ENCODE measurements at regions not wholly inside any gene's neighbourhood (a gene's known extent, or its start where the extent isn't known, plus 50 kb on each side); places are given as distances from the start of the nearest gene placed in this dataset.

DNA sequence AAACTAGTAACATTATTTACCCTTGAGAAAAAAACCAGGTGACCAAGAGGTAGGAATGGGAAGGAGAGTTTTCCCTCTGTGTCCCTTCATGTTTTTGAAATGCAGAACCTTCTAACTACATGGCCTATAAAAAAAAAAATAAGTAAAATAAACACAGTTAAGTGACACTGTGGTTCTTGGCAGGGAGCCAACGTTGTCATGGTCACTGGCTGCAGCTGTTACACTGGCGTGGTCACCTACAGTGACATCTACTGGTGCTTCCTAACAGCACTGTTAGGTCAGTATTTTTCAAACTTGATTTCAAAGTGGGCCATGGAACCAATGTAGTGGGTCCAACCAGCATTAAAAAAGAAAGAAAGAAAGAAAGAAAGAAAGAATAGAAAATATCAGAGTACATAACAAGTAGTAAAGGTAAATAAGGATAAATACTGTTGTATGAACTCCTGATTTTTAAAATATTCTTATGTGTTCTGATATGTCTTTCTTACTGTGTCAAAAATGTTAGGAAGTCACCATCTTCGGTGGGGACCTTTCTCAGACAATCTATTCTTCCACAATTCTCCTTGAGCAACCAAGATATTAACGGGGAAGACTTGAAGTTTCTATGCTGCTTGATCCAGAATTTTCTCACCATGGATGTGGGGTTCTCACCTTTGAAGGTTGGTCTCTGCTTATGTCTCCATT lies 59.1 kb upstream of the PJA2 start:
- peak; percentile 90 for DNase-seq (ENCODE audit: low read depth)

DNA sequence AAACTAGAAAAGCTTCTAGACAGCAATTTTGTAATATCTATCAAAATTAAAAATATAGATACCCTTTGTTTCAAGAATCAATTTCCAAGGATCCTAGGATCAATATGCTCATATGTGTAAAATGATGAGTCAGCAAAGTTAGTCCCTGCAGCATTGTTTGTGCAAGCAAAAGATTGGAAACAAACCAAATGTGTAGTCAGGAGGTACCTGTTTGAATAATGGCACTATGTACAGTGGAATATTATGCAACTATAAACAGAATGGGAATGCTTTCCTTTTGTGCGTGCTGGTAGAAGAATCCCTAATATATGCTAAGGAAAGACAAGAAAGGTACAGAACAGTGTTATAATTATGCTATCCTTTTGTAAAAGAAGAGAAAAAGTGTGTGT lies 58.5 kb upstream of the PJA2 start:
- DNase-seq (ENCODE audit: low read depth) = no peak

DNA sequence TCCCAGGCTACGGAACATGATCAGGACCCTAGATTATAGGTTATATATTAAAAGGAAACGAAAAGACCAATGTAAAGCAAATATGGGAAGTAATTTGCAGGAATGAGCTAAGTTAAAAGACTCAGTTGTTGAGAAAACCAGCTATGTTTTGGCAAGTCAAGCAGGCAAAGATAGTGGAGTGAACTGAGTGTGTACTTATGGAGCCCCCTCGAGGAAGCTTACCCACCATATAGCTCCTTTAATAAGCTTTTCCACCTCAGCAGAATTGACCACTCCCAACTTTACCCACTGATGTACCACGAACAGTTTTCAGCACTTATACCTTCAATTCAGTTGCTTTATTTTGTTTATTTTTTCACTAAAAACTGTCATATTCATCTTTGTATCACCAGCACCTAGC lies 57.3 kb upstream of the PJA2 start:
- no peak for DNase-seq (ENCODE audit: low read depth)

Measured in stromal cell of bone marrow (primary cell).